Esophagus squamous epithelium (tissue), 4 donors: ENCODE measurements at regions not wholly inside any gene's neighbourhood (a gene's known extent, or its start where the extent isn't known, plus 50 kb on each side); places are given as distances from the start of the nearest gene placed in this dataset.

ENCODE experiments used
- POLR2A ChIP-seq, 4 donors: fragments of 450-650 bp; IDR thresholded peaks; one replicate each; pipeline ENCODE4 v1.6.1; 2017; ENCODE audit warnings: antibody characterized with exemption in 4 of 4, mild to moderate bottlenecking in 4 of 4, moderate library complexity in 3 of 4
- TF ChIP-seq, protein P1 (sequence below), 6 experiments: fragments of 450-650 bp in 4 of 6; fragments of 200-600 bp in 2 of 6; sonication (generic) in 2 of 6; IDR thresholded peaks; one replicate each; pipeline ENCODE4 v1.5.1; 2016 to 2019; ENCODE audit warnings: antibody characterized with exemption in 6 of 6, mild to moderate bottlenecking in 4 of 6, moderate library complexity in 4 of 6

DNA sequence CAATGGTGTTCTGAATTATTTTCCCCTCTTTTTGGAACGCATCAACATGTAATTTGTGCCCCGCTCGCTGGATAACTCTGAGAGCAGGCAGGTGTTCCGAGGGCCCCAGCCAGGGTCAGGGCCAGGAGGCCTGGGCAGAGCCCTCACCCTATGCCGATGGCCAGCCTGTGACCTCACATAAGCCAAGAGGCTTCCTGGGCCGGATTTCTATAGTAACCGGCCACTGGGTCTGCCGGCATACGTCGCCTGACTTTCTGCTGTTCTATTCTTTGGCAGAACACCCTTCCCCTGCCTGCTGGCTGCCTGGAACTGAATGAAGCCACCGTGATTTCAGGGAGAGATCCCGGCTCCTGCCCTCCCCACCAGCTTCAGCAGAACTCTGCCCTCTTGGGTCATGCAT is 375.2 kb downstream of the SHANK2 start:
- TF ChIP-seq, protein P1, sequence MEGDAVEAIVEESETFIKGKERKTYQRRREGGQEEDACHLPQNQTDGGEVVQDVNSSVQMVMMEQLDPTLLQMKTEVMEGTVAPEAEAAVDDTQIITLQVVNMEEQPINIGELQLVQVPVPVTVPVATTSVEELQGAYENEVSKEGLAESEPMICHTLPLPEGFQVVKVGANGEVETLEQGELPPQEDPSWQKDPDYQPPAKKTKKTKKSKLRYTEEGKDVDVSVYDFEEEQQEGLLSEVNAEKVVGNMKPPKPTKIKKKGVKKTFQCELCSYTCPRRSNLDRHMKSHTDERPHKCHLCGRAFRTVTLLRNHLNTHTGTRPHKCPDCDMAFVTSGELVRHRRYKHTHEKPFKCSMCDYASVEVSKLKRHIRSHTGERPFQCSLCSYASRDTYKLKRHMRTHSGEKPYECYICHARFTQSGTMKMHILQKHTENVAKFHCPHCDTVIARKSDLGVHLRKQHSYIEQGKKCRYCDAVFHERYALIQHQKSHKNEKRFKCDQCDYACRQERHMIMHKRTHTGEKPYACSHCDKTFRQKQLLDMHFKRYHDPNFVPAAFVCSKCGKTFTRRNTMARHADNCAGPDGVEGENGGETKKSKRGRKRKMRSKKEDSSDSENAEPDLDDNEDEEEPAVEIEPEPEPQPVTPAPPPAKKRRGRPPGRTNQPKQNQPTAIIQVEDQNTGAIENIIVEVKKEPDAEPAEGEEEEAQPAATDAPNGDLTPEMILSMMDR (IDR thresholded peaks at IDR 0.05): no peak
- no peak for TF ChIP-seq POLR2A (IDR thresholded peaks at IDR 0.05)
